ENCODE measurements at regions not wholly inside any gene's neighbourhood (a gene's known extent, or its start where the extent isn't known, plus 50 kb on each side); places are given as distances from the start of the nearest gene placed in this dataset.

DNA sequence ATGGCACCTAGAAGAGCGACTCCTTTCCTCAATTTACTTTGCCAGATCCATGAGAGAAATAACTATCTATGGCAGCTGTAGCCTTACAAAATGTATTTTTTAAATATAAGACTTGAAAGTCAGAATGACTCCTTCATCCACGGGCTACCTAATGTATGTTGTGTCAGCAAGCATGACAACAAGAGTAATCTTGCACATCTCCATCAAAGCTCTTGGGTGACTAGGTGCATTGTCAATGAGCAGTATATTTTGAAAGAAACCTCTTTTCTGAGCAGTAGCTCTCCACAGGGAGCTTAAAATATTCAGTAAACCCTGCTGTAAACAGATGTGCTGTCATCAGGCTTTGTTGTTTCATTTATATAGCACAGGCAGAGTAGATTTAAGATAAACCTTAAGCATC, 757.2 kb upstream of the PHF14 start (continued):
- TF ChIP-seq CREM (CRISPR knock-in tag; IDR thresholded peaks at IDR 0.05), result no peak

DNA sequence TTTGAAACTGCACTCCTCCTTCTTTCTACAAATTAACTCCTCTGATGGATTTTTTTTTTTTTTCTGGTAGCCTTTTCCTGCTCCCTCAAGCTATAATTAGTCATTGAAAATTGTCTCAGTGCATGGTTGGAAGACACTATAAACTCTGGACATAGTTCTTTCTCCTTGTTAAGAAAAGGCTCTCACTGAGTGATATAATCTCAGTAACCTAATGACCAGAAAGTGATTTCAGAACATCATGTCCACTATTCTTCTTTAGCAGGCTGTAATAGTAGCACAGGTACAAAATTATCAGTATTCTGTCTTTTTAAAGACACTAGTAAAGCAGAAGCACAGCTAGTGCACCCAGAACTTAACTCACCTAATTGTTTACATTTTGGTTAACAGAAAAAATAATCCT, 752.6 kb upstream of the PHF14 start:
- Mint-ChIP-seq H3K36me3 (no peaks in the 10 kb centered on the region), H3K27me3 (ENCODE audit: low read depth) (no peaks in the 10 kb centered on the region), H3K27ac (no peak overlapping the region), H3K4me1 (peaks cover 7% of the 10 kb centered on the region), H3K9me3 (peaks cover 4% of the 10 kb centered on the region), H3K4me3 (no peak overlapping the region)
- CTCF ChIA-PET, result interaction anchor here (1.2 kb wide), 1 partner anchor 9 kb away, joined by 5 read pairs; no protein-coding TSS in a partner anchor
- POLR2A ChIA-PET, result no interaction called here
- DNase-seq (ENCODE audit: low spot score) (no peak), ATAC-seq (no peak)
- TF ChIP-seq, protein P1, sequence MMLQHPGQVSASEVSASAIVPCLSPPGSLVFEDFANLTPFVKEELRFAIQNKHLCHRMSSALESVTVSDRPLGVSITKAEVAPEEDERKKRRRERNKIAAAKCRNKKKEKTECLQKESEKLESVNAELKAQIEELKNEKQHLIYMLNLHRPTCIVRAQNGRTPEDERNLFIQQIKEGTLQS (CRISPR knock-in tag; conservative IDR thresholded peaks at IDR 0.05), result no peak
- TF ChIP-seq, protein P2, sequence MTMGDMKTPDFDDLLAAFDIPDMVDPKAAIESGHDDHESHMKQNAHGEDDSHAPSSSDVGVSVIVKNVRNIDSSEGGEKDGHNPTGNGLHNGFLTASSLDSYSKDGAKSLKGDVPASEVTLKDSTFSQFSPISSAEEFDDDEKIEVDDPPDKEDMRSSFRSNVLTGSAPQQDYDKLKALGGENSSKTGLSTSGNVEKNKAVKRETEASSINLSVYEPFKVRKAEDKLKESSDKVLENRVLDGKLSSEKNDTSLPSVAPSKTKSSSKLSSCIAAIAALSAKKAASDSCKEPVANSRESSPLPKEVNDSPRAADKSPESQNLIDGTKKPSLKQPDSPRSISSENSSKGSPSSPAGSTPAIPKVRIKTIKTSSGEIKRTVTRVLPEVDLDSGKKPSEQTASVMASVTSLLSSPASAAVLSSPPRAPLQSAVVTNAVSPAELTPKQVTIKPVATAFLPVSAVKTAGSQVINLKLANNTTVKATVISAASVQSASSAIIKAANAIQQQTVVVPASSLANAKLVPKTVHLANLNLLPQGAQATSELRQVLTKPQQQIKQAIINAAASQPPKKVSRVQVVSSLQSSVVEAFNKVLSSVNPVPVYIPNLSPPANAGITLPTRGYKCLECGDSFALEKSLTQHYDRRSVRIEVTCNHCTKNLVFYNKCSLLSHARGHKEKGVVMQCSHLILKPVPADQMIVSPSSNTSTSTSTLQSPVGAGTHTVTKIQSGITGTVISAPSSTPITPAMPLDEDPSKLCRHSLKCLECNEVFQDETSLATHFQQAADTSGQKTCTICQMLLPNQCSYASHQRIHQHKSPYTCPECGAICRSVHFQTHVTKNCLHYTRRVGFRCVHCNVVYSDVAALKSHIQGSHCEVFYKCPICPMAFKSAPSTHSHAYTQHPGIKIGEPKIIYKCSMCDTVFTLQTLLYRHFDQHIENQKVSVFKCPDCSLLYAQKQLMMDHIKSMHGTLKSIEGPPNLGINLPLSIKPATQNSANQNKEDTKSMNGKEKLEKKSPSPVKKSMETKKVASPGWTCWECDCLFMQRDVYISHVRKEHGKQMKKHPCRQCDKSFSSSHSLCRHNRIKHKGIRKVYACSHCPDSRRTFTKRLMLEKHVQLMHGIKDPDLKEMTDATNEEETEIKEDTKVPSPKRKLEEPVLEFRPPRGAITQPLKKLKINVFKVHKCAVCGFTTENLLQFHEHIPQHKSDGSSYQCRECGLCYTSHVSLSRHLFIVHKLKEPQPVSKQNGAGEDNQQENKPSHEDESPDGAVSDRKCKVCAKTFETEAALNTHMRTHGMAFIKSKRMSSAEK (CRISPR knock-in tag; IDR thresholded peaks at IDR 0.05; ENCODE audit: borderline replicate concordance), result no peak
- TF ChIP-seq PRRX2 (CRISPR knock-in tag; IDR thresholded peaks at IDR 0.05) (no peak), KAT7 (CRISPR knock-in tag; IDR thresholded peaks at IDR 0.05; ENCODE audit: borderline replicate concordance) (no peak), NFATC4 (CRISPR knock-in tag; IDR thresholded peaks at IDR 0.05) (no peak), RORB (CRISPR knock-in tag; IDR thresholded peaks at IDR 0.05) (no peak), JUN (CRISPR knock-in tag; IDR thresholded peaks at IDR 0.05) (no peak), NFYB (CRISPR knock-in tag; conservative IDR thresholded peaks at IDR 0.05; ENCODE audit: low read depth) (no peak), GRHL2 (CRISPR knock-in tag; IDR thresholded peaks at IDR 0.05; ENCODE audit: insufficient replicate concordance, severe bottlenecking) (no peak)
- TF ChIP-seq, protein P3, sequence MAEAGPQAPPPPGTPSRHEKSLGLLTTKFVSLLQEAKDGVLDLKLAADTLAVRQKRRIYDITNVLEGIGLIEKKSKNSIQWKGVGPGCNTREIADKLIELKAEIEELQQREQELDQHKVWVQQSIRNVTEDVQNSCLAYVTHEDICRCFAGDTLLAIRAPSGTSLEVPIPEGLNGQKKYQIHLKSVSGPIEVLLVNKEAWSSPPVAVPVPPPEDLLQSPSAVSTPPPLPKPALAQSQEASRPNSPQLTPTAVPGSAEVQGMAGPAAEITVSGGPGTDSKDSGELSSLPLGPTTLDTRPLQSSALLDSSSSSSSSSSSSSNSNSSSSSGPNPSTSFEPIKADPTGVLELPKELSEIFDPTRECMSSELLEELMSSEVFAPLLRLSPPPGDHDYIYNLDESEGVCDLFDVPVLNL (CRISPR knock-in tag; IDR thresholded peaks at IDR 0.05; ENCODE audit: borderline replicate concordance, low read depth), result no peak
- TF ChIP-seq, protein P4, sequence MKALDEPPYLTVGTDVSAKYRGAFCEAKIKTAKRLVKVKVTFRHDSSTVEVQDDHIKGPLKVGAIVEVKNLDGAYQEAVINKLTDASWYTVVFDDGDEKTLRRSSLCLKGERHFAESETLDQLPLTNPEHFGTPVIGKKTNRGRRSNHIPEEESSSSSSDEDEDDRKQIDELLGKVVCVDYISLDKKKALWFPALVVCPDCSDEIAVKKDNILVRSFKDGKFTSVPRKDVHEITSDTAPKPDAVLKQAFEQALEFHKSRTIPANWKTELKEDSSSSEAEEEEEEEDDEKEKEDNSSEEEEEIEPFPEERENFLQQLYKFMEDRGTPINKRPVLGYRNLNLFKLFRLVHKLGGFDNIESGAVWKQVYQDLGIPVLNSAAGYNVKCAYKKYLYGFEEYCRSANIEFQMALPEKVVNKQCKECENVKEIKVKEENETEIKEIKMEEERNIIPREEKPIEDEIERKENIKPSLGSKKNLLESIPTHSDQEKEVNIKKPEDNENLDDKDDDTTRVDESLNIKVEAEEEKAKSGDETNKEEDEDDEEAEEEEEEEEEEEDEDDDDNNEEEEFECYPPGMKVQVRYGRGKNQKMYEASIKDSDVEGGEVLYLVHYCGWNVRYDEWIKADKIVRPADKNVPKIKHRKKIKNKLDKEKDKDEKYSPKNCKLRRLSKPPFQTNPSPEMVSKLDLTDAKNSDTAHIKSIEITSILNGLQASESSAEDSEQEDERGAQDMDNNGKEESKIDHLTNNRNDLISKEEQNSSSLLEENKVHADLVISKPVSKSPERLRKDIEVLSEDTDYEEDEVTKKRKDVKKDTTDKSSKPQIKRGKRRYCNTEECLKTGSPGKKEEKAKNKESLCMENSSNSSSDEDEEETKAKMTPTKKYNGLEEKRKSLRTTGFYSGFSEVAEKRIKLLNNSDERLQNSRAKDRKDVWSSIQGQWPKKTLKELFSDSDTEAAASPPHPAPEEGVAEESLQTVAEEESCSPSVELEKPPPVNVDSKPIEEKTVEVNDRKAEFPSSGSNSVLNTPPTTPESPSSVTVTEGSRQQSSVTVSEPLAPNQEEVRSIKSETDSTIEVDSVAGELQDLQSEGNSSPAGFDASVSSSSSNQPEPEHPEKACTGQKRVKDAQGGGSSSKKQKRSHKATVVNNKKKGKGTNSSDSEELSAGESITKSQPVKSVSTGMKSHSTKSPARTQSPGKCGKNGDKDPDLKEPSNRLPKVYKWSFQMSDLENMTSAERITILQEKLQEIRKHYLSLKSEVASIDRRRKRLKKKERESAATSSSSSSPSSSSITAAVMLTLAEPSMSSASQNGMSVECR (CRISPR knock-in tag; IDR thresholded peaks at IDR 0.05; ENCODE audit: borderline replicate concordance), result no peak
- TF ChIP-seq, protein P5, sequence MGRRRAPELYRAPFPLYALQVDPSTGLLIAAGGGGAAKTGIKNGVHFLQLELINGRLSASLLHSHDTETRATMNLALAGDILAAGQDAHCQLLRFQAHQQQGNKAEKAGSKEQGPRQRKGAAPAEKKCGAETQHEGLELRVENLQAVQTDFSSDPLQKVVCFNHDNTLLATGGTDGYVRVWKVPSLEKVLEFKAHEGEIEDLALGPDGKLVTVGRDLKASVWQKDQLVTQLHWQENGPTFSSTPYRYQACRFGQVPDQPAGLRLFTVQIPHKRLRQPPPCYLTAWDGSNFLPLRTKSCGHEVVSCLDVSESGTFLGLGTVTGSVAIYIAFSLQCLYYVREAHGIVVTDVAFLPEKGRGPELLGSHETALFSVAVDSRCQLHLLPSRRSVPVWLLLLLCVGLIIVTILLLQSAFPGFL (CRISPR knock-in tag; IDR thresholded peaks at IDR 0.05; ENCODE audit: borderline replicate concordance), result no peak
- TF ChIP-seq, protein P6, sequence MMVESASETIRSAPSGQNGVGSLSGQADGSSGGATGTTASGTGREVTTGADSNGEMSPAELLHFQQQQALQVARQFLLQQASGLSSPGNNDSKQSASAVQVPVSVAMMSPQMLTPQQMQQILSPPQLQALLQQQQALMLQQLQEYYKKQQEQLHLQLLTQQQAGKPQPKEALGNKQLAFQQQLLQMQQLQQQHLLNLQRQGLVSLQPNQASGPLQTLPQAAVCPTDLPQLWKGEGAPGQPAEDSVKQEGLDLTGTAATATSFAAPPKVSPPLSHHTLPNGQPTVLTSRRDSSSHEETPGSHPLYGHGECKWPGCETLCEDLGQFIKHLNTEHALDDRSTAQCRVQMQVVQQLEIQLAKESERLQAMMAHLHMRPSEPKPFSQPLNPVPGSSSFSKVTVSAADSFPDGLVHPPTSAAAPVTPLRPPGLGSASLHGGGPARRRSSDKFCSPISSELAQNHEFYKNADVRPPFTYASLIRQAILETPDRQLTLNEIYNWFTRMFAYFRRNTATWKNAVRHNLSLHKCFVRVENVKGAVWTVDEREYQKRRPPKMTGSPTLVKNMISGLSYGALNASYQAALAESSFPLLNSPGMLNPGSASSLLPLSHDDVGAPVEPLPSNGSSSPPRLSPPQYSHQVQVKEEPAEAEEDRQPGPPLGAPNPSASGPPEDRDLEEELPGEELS (CRISPR knock-in tag; IDR thresholded peaks at IDR 0.05), result no peak
- TF ChIP-seq, protein P7, sequence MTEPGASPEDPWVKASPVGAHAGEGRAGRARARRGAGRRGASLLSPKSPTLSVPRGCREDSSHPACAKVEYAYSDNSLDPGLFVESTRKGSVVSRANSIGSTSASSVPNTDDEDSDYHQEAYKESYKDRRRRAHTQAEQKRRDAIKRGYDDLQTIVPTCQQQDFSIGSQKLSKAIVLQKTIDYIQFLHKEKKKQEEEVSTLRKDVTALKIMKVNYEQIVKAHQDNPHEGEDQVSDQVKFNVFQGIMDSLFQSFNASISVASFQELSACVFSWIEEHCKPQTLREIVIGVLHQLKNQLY (CRISPR knock-in tag; IDR thresholded peaks at IDR 0.05), result no peak
- TF ChIP-seq, protein P8, sequence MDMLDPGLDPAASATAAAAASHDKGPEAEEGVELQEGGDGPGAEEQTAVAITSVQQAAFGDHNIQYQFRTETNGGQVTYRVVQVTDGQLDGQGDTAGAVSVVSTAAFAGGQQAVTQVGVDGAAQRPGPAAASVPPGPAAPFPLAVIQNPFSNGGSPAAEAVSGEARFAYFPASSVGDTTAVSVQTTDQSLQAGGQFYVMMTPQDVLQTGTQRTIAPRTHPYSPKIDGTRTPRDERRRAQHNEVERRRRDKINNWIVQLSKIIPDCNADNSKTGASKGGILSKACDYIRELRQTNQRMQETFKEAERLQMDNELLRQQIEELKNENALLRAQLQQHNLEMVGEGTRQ (CRISPR knock-in tag; IDR thresholded peaks at IDR 0.05), result no peak
- TF ChIP-seq, protein P9, sequence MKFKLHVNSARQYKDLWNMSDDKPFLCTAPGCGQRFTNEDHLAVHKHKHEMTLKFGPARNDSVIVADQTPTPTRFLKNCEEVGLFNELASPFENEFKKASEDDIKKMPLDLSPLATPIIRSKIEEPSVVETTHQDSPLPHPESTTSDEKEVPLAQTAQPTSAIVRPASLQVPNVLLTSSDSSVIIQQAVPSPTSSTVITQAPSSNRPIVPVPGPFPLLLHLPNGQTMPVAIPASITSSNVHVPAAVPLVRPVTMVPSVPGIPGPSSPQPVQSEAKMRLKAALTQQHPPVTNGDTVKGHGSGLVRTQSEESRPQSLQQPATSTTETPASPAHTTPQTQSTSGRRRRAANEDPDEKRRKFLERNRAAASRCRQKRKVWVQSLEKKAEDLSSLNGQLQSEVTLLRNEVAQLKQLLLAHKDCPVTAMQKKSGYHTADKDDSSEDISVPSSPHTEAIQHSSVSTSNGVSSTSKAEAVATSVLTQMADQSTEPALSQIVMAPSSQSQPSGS (CRISPR knock-in tag; IDR thresholded peaks at IDR 0.05; ENCODE audit: borderline replicate concordance, low read depth), result no peak
- TF ChIP-seq, protein P10, sequence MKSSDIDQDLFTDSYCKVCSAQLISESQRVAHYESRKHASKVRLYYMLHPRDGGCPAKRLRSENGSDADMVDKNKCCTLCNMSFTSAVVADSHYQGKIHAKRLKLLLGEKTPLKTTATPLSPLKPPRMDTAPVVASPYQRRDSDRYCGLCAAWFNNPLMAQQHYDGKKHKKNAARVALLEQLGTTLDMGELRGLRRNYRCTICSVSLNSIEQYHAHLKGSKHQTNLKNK (CRISPR knock-in tag; IDR thresholded peaks at IDR 0.05), result no peak

Measured in WTC11 (cell line).